ENCODE measurements at regions not wholly inside any gene's neighbourhood (a gene's known extent, or its start where the extent isn't known, plus 50 kb on each side); places are given as distances from the start of the nearest gene placed in this dataset.
A peak's percentile ranks its signal among the peaks of the same experiment; 100 is the strongest.
"Not testable (repeated sequence)": the region's sequence is repeated elsewhere in the genome, so short reads cannot be mapped to it uniquely, and the experiment has no call there.

GRCh38 chr13:44778761-44779484, 202.8 kb upstream of the TSC22D1 start:
- DNase-seq: no peak

GRCh38 chr13:44775290-44775689, 199.2 kb upstream of the TSC22D1 start:
- DNase-seq: not testable (repeated sequence)

DNA sequence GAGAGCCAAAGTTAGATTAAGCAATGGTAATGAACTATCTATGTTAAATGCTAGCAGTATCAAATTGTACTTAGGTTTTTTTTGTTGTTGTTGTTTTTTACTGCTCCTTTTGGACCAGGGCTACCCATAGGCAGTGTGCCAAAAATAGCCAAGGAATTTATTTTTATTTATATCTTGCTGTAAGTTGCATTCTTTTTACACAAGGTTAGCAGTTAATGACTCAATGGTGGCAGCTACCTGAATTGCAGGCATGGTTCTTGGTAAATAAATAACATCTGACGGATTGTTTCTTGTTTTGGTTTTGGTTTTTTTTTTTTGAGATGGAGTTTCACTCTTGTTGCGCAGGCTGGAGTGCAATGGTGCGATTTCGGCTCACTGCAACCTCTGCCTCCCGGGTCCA, 194.8 kb upstream of the TSC22D1 start:
- DNase-seq: no peak

DNA sequence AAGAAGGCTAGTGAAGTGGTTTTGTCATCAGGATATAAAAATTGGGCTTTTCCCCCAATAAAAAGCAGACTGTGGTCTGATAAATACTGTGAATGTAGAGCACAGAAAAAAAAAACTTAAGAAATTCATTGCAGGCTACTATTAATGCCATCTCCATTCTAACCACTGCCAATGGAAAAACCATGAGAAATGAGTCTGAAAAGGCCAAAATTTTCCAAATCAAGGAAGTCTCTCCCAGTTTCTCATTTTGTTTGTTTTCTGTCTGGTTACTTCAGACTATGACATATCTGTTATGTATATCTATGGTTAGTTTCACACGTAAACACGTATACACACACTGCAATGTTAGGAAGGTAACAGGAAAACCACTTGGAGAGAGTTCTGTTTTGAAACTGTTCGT, 193.6 kb upstream of the TSC22D1 start:
- no peak for DNase-seq

- peak; percentile 38 for DNase-seq
Measured at GRCh38 chr13:44768775-44769581, 192.8 kb upstream of the TSC22D1 start.

GRCh38 chr13:44768239-44768638, 192.1 kb upstream of the TSC22D1 start:
- DNase-seq: peak; percentile 41

GRCh38 chr13:44765001-44765471, 188.9 kb upstream of the TSC22D1 start:
- no peak for DNase-seq

DNA sequence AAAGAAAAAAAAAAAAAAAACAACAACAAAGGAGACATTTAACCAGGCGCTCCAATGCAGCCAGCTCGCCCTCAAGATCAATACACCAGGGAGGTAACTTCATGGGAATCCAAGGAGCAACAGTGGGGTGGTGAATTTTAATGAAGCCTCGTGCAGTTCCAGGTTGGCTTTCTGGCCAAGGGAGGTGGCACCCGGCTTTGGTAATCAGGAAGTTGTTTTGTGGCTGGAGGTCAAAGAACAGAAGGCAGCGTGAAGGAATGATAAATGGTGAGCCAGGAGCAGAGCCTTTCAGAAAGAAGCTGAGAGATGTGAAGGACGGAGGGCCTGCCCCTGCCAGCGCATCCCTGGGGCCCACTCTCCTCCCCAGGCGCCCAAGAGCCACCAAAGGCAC, 188.2 kb upstream of the TSC22D1 start:
- DNase-seq: no peak

DNA sequence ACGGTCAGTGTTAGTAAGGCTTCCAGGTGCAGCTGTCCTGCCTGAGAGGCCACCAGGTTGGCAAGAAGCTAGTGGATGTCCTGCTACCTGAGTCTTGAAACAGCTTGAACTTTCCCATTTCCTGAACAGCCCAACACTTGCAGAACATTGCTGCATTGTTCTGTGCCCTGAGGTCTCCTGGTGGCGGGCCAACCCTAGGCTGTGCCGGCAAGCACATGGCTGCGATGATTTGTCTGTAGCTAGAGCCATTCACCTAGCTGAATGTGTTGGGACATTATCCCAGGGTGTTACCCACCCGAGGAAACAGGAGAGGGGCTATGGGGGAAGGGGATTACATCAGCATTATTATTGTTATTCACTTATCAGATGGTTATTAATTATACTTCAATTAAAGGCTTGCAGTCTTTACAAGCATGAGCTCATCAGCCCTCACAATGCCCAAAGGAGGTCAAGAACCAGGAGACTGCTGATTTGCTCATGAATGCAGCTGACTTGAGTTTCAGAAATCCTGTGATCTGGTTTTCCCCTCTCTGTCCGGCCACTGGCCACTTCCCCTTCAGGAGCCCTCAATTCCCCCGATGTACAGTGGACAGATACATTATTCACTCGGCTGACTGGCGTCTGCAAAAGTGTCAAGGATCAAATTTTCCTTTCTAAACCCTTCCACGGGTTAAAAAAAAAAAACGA, 187.6 kb upstream of the TSC22D1 start:
- no peak for DNase-seq

- no peak for DNase-seq
Measured at GRCh38 chr13:44762911-44763310, 186.8 kb upstream of the TSC22D1 start.

- no peak for DNase-seq
Measured at GRCh38 chr13:44760434-44760833, 184.3 kb upstream of the TSC22D1 start.

- DNase-seq: no peak
Measured at GRCh38 chr13:44759384-44760360, 183.5 kb upstream of the TSC22D1 start.

GRCh38 chr13:44758630-44759383, 182.7 kb upstream of the TSC22D1 start:
- peak; percentile 27 for DNase-seq

- DNase-seq: no peak
Measured at GRCh38 chr13:44757671-44758070, 181.5 kb upstream of the TSC22D1 start.

GRCh38 chr13:44756276-44756810, 180.2 kb upstream of the TSC22D1 start:
- DNase-seq: no peak

DNA sequence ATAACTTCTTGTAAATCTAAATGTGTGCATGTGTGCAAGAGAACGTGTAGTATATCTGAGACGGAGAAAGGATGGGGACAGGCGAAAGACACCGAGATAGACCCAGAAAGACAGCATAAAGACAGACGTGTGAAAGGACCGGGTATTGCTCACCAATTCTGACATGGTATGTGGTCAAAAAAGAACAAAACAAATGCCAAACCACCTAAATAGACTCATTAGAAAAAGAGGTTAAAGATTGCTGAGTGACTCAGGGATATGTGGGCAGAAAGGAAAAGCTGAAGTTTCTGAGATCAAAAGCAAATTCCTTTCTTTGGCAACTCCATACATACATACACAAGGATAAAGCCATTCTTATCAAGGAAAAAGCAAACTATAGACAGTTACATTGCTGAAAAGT, 179.7 kb upstream of the TSC22D1 start:
- no peak for DNase-seq

GRCh38 chr13:44752164-44752563, 176.0 kb upstream of the TSC22D1 start:
- no peak for DNase-seq

GRCh38 chr13:44750630-44751029, 174.5 kb upstream of the TSC22D1 start:
- no peak for DNase-seq

GRCh38 chr13:44749906-44750305, 173.8 kb upstream of the TSC22D1 start:
- DNase-seq: no peak

- no peak for DNase-seq
Measured at GRCh38 chr13:44748439-44748838, 172.3 kb upstream of the TSC22D1 start.

DNA sequence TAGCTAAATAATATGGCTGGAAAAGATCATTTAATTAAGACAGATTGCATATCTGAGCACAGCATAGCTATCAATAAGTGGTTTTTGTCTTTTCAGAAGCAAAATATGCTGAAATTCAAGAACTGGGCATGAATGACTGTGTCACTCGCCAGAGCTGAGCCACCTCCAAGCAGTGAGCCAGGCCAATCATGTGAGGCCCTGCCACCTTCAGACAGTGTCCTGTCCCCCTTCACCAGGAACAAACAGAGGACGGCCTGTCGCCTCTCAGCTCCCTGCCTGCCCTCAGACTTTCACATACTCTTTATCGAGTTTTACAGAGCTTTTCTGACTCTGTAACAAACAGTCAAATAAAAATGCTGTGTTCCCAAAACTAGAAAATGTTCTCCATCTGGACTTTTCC, 171.0 kb upstream of the TSC22D1 start:
- DNase-seq: no peak
